K562 (cell line): ENCODE measurements at regions not wholly inside any gene's neighbourhood (a gene's known extent, or its start where the extent isn't known, plus 50 kb on each side); places are given as distances from the start of the nearest gene placed in this dataset.
"Not testable (repeated sequence)": the region's sequence is repeated elsewhere in the genome, so short reads cannot be mapped to it uniquely, and the experiment has no call there.

Experiments
- ATAC-seq: fragments of 200-7000 bp; cut with Tn5 transposase; 3 replicates; pipeline ENCODE4 v1.9.1; 2020; ENCODE audit warnings: moderate library complexity
- BruUV-seq: library from RNA; stranded (reverse); fragments of 400-500 nt; replicated peaks from 2 replicates; lab custom pipeline; 2021; lab: Mats Ljungman, UMichigan
- CTCF ChIA-PET: fragments of 300-600 bp; formaldehyde crosslinking; extraction: SDS; loops from one replicate; lab custom pipeline; 2021; ENCODE audit warnings: low intra/inter-chr PET ratio; lab: Yijun Ruan, JAX
- POLR2A ChIA-PET: fragments of 300-600, 350-650 bp; sonication (Branson Sonifier 250); formaldehyde crosslinking; extraction: SDS; loops from one replicate; lab custom pipeline; 2021; ENCODE audit warnings: antibody characterized with exemption, inconsistent platforms; lab: Yijun Ruan, JAX
- DNase-seq, 4 experiments: peaks; one replicate each; pipeline versions ENCODE4 v3.0.0 to v3.0.0-alpha.2; 2011 to 2018; ENCODE audit warnings: low spot score in 3 of 4, mixed read lengths in 3 of 4; ENCODE audit errors: extremely low read depth in 1 of 4
- FAIRE-seq: peaks from 2 replicates; lab custom pipeline; 2011; peaks lifted over from hg19 to GRCh38; lab: Jason Lieb, UNC
- H2AFZ ChIP-seq: 2 replicates; pipeline ENCODE4 v1.6.0; 2011; ENCODE audit warnings: low read depth, low read length, control low read depth, inconsistent platforms
- H3K27ac ChIP-seq: fragments of 200-600 bp; 3 replicates; pipeline ENCODE4 v1.8.0; 2011; ENCODE audit warnings: low read depth, mild to moderate bottlenecking, control low read depth, inconsistent platforms, low read length, moderate library complexity, mixed read lengths; ENCODE audit errors: extremely low read depth
- H3K27me3 ChIP-seq, 2 experiments: fragments of 300-600 bp in 1 of 2; 2 replicates in 1 of 2; 3 replicates in 1 of 2; pipeline versions ENCODE4 v1.6.0 to v1.8.0; 2011; ENCODE audit warnings: inconsistent platforms in 2 of 2, low read length in 2 of 2, mild to moderate bottlenecking in 1 of 2, mixed read lengths in 1 of 2, moderate library complexity in 1 of 2; ENCODE audit not compliant: control insufficient read depth in 2 of 2, insufficient read depth in 2 of 2
- H3K36me3 ChIP-seq: fragments of 300-600 bp; 3 replicates; pipeline ENCODE4 v1.8.0; 2011; ENCODE audit warnings: mild to moderate bottlenecking, low read length, inconsistent platforms; ENCODE audit not compliant: control insufficient read depth, insufficient read depth
- H3K4me1 ChIP-seq, 2 experiments: fragments of 200-600 bp in 1 of 2; replicated peaks in 1 of 2; 2 replicates in 1 of 2; 3 replicates in 1 of 2; pipeline versions ENCODE4 v1.5.1 to v1.8.0; 2011; ENCODE audit warnings: inconsistent platforms in 2 of 2, low read length in 2 of 2, mild to moderate bottlenecking in 1 of 2, mixed read lengths in 1 of 2, moderate library complexity in 1 of 2; ENCODE audit not compliant: control insufficient read depth in 2 of 2, insufficient read depth in 2 of 2
- H3K4me2 ChIP-seq: 2 replicates; pipeline ENCODE4 v1.6.1; 2011; ENCODE audit warnings: low read length, control low read depth, inconsistent platforms, mixed read lengths; ENCODE audit not compliant: insufficient read depth
- H3K4me3 ChIP-seq: fragments of 200-600 bp; sonication (generic), shearing (Covaris generic); 2 replicates; pipeline ENCODE4 v1.5.1; 2016; ENCODE audit warnings: control low read depth, inconsistent platforms
- H3K79me2 ChIP-seq: fragments of 200-600 bp; 3 replicates; pipeline ENCODE4 v1.8.0; 2011; ENCODE audit warnings: low read length, inconsistent platforms; ENCODE audit not compliant: control insufficient read depth, insufficient read depth
- H3K9ac ChIP-seq, 2 experiments: 2 replicates each; pipeline versions ENCODE4 v1.6.0 to v1.6.1; 2011; ENCODE audit warnings: low read depth in 2 of 2, low read length in 2 of 2, control low read depth in 1 of 2, inconsistent platforms in 1 of 2, mild to moderate bottlenecking in 1 of 2, mixed read lengths in 1 of 2; ENCODE audit not compliant: insufficient read depth in 1 of 2
- H3K9me1 ChIP-seq: one replicate; pipeline ENCODE4 v1.6.0; 2011; ENCODE audit warnings: inconsistent platforms, mild to moderate bottlenecking, low read length, moderate library complexity; ENCODE audit not compliant: control insufficient read depth, insufficient read depth
- H3K9me3 ChIP-seq: replicated peaks from 2 replicates; pipeline ENCODE4 v1.5.1; 2011; ENCODE audit warnings: low read depth, low read length, inconsistent platforms; ENCODE audit not compliant: control insufficient read depth, insufficient read depth
- H4K20me1 ChIP-seq: replicated peaks from 2 replicates; pipeline ENCODE4 v1.6.1; 2011; ENCODE audit warnings: low read length, inconsistent platforms, mixed read lengths; ENCODE audit not compliant: control insufficient read depth, insufficient read depth
- ATF3 ChIP-seq, 2 experiments: fragments of 450-650 bp in 1 of 2; sonication (generic) in 1 of 2; formaldehyde crosslinking in 1 of 2; IDR thresholded peaks in 1 of 2; conservative IDR thresholded peaks in 1 of 2; 2 replicates each; pipeline versions ENCODE4 v1.6.1 to v1.8.1; 2016 to 2023; ENCODE audit warnings: mild to moderate bottlenecking in 2 of 2, moderate library complexity in 2 of 2, inconsistent platforms in 1 of 2, missing genetic modification reagents in 1 of 2
- WGBS: fragments of 100-300 bp; shearing (Covaris generic); methylation state at CpG from one replicate; pipeline ENCODE4 v1.1.6; 2016; ENCODE audit warnings: low coverage, mixed read lengths; ENCODE audit not compliant: insufficient coverage; ENCODE audit errors: missing lambda C conversion rate; 5-methylcytosine and 5-hydroxymethylcytosine counted together
- in situ Hi-C: fragments of 300-500 bp; cut with MboI; formaldehyde crosslinking; loops from 4 replicates; pipeline ENCODE4 v1.15.0; 2018; ENCODE audit warnings: inconsistent platforms, mixed read lengths
- intact Hi-C: fragments of 100-400 bp; cut with micrococcal nuclease; formaldehyde crosslinking; loops from 2 replicates; pipeline ENCODE4 v1.14.2; 2022

- H3K27me3 ChIP-seq, ATAC-seq, H3K4me1 ChIP-seq, POLR2A ChIA-PET, H3K9me1 ChIP-seq, H3K27ac ChIP-seq, H3K4me2 ChIP-seq, DNase-seq, intact Hi-C loops, CTCF ChIA-PET, FAIRE-seq, BruUV-seq, H4K20me1 ChIP-seq, H3K4me3 ChIP-seq, H3K36me3 ChIP-seq, H2AFZ ChIP-seq, in situ Hi-C loops, H3K79me2 ChIP-seq, H3K9ac ChIP-seq, H3K9me3 ChIP-seq: not testable (repeated sequence)
- 78% methylated on average over 6 of the region's 72 CpGs for WGBS
Measured at GRCh38 chr13:18874875-18875789, 306.5 kb downstream of the TUBA3C start.

- H3K4me3 ChIP-seq; H3K36me3 ChIP-seq; H2AFZ ChIP-seq; H3K9me1 ChIP-seq; BruUV-seq; ATAC-seq; FAIRE-seq; in situ Hi-C loops; H3K27ac ChIP-seq; H3K9me3 ChIP-seq; H3K9ac ChIP-seq; POLR2A ChIA-PET; H3K79me2 ChIP-seq; H4K20me1 ChIP-seq; H3K4me2 ChIP-seq; DNase-seq; H3K27me3 ChIP-seq; intact Hi-C loops; H3K4me1 ChIP-seq; CTCF ChIA-PET; TF ChIP-seq ATF3 (CRISPR knock-in tag; conservative IDR thresholded peaks at IDR 0.05): not testable (repeated sequence)
- TF ChIP-seq ATF3 (IDR thresholded peaks at IDR 0.05), result peak; percentile 40
- 50% methylated on average over 4 of the region's 4 CpGs for WGBS
Measured at GRCh38 chr13:18870557-18870956, 311.1 kb downstream of the TUBA3C start.
